ENCODE measurements at regions not wholly inside any gene's neighbourhood (a gene's known extent, or its start where the extent isn't known, plus 50 kb on each side); places are given as distances from the start of the nearest gene placed in this dataset.

DNA sequence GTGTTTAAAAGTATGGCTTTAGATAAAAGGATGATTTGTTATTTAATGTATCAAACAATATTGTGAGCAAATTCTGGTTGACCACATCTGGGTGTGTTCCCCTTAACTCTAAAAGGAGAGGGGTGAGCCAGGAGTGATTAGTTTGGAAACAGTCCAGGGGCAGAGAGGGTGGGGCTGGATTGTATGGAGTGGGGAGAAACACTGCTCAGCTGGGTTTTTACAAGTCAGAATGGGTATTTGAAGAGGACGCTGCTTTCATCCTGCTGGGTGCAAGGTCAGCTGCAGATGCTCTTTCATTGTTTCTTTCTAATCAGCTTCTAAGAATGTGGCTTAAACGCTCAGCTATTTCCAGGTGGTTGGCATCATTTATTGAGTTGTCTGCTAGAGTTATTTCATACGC lies 82.8 kb upstream of the LIMCH1 start:
- TF ChIP-seq RARB (CRISPR knock-in tag; IDR thresholded peaks at IDR 0.05), result no peak
- TF ChIP-seq, protein P1, sequence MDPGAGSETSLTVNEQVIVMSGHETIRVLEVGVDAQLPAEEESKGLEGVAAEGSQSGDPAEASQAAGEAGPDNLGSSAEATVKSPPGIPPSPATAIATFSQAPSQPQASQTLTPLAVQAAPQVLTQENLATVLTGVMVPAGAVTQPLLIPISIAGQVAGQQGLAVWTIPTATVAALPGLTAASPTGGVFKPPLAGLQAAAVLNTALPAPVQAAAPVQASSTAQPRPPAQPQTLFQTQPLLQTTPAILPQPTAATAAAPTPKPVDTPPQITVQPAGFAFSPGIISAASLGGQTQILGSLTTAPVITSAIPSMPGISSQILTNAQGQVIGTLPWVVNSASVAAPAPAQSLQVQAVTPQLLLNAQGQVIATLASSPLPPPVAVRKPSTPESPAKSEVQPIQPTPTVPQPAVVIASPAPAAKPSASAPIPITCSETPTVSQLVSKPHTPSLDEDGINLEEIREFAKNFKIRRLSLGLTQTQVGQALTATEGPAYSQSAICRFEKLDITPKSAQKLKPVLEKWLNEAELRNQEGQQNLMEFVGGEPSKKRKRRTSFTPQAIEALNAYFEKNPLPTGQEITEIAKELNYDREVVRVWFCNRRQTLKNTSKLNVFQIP (CRISPR knock-in tag; IDR thresholded peaks at IDR 0.05; ENCODE audit: borderline replicate concordance, low read depth), result no peak
- no peak for TF ChIP-seq ARNTL (CRISPR knock-in tag; IDR thresholded peaks at IDR 0.05; ENCODE audit: borderline replicate concordance, low read depth)
- TF ChIP-seq, protein P2, sequence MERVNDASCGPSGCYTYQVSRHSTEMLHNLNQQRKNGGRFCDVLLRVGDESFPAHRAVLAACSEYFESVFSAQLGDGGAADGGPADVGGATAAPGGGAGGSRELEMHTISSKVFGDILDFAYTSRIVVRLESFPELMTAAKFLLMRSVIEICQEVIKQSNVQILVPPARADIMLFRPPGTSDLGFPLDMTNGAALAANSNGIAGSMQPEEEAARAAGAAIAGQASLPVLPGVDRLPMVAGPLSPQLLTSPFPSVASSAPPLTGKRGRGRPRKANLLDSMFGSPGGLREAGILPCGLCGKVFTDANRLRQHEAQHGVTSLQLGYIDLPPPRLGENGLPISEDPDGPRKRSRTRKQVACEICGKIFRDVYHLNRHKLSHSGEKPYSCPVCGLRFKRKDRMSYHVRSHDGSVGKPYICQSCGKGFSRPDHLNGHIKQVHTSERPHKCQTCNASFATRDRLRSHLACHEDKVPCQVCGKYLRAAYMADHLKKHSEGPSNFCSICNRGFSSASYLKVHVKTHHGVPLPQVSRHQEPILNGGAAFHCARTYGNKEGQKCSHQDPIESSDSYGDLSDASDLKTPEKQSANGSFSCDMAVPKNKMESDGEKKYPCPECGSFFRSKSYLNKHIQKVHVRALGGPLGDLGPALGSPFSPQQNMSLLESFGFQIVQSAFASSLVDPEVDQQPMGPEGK (CRISPR knock-in tag; IDR thresholded peaks at IDR 0.05; ENCODE audit: borderline replicate concordance), result no peak
- no peak for TF ChIP-seq ZFP30 (CRISPR knock-in tag; IDR thresholded peaks at IDR 0.05)
- TF ChIP-seq, protein P3, sequence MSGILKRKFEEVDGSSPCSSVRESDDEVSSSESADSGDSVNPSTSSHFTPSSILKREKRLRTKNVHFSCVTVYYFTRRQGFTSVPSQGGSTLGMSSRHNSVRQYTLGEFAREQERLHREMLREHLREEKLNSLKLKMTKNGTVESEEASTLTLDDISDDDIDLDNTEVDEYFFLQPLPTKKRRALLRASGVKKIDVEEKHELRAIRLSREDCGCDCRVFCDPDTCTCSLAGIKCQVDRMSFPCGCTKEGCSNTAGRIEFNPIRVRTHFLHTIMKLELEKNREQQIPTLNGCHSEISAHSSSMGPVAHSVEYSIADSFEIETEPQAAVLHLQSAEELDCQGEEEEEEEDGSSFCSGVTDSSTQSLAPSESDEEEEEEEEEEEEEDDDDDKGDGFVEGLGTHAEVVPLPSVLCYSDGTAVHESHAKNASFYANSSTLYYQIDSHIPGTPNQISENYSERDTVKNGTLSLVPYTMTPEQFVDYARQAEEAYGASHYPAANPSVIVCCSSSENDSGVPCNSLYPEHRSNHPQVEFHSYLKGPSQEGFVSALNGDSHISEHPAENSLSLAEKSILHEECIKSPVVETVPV (CRISPR knock-in tag; IDR thresholded peaks at IDR 0.05), result no peak
- TF ChIP-seq, protein P4, sequence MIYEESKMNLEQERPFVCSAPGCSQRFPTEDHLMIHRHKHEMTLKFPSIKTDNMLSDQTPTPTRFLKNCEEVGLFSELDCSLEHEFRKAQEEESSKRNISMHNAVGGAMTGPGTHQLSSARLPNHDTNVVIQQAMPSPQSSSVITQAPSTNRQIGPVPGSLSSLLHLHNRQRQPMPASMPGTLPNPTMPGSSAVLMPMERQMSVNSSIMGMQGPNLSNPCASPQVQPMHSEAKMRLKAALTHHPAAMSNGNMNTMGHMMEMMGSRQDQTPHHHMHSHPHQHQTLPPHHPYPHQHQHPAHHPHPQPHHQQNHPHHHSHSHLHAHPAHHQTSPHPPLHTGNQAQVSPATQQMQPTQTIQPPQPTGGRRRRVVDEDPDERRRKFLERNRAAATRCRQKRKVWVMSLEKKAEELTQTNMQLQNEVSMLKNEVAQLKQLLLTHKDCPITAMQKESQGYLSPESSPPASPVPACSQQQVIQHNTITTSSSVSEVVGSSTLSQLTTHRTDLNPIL (CRISPR knock-in tag; IDR thresholded peaks at IDR 0.05; ENCODE audit: low read depth), result no peak
- no peak for TF ChIP-seq TOX (CRISPR knock-in tag; IDR thresholded peaks at IDR 0.05; ENCODE audit: borderline replicate concordance)
- no peak for TF ChIP-seq ZNF8 (CRISPR knock-in tag; IDR thresholded peaks at IDR 0.05)
